BE2C (cell line): ENCODE measurements at regions not wholly inside any gene's neighbourhood (a gene's known extent, or its start where the extent isn't known, plus 50 kb on each side); places are given as distances from the start of the nearest gene placed in this dataset.

Experiments
- DNase-seq: peaks from one replicate; pipeline ENCODE4 v3.0.0-alpha.2; 2020
- H3K27me3 ChIP-seq: fragments of 250-450 bp; sonication (Bioruptor Pico); 2 replicates; pipeline ENCODE4 v1.5.1; 2020; ENCODE audit warnings: mild to moderate bottlenecking
- H3K36me3 ChIP-seq: fragments of 250-450 bp; sonication (Bioruptor Pico); 2 replicates; pipeline ENCODE4 v1.5.1; 2020; ENCODE audit warnings: mild to moderate bottlenecking
- H3K4me1 ChIP-seq: fragments of 250-450 bp; sonication (Bioruptor Pico); 2 replicates; pipeline ENCODE4 v1.5.1; 2020
- H3K4me3 ChIP-seq: 2 replicates; pipeline ENCODE4 v1.5.1; 2011; ENCODE audit warnings: low read depth, low read length
- H3K9me3 ChIP-seq: fragments of 250-450 bp; sonication (Bioruptor Pico); 2 replicates; pipeline ENCODE4 v1.5.1; 2020
- TF ChIP-seq, protein P1 (sequence below): IDR thresholded peaks from 2 replicates; pipeline ENCODE4 v1.5.1; 2012; ENCODE audit warnings: mild to moderate bottlenecking, low read depth, low read length

DNA sequence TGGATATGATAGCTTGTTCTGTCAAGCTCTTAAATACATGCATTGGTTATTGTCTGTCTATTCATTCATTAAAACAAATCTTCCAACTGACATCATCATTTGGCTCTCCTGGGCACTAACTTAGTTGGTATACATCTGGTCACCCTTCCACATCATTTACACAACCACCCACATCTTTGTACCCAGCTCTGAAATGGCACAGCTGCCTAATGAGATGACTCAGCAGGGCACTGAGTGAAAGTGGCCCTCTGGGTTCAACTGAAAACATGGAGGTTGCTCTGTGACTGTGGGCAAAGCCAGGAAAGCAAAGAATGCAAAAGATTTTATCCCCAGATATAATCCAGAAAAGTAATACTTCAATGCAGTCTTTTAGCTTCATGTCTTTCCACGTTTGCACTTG is 234.0 kb upstream of the MAP2 start:
- DNase-seq = no peak
- TF ChIP-seq, protein P1, sequence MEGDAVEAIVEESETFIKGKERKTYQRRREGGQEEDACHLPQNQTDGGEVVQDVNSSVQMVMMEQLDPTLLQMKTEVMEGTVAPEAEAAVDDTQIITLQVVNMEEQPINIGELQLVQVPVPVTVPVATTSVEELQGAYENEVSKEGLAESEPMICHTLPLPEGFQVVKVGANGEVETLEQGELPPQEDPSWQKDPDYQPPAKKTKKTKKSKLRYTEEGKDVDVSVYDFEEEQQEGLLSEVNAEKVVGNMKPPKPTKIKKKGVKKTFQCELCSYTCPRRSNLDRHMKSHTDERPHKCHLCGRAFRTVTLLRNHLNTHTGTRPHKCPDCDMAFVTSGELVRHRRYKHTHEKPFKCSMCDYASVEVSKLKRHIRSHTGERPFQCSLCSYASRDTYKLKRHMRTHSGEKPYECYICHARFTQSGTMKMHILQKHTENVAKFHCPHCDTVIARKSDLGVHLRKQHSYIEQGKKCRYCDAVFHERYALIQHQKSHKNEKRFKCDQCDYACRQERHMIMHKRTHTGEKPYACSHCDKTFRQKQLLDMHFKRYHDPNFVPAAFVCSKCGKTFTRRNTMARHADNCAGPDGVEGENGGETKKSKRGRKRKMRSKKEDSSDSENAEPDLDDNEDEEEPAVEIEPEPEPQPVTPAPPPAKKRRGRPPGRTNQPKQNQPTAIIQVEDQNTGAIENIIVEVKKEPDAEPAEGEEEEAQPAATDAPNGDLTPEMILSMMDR = no peak
- Histone ChIP-seq H3K36me3 (no peaks in the 10 kb centered on the region), H3K27me3 (no peaks in the 10 kb centered on the region), H3K9me3 (no peaks in the 10 kb centered on the region; the same call in 1 of the 2 replicates), H3K4me1 (no peaks in the 10 kb centered on the region), H3K4me3 (no peak overlapping the region)

DNA sequence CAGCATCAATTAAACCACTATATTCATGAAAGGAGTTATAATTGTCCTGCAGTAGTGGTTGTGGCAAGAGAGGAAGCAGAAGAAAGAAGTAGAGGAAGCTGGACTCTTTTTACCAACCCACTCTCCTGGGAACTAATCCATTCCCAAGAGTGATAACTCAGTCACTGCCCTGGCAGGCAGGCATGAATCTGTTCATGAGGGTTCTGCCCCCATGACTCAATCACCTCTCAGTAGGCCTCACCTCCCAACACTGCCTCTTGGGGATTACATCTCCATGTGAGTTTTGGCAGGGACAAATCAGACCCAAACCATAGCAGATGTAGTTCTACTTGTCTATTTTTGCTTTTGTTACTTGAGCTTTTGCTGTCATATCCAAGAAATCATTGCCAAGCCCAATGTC is 232.7 kb upstream of the MAP2 start:
- H3K4me3 ChIP-seq = no peak overlapping the region
- H3K27me3 ChIP-seq = no peaks in the 10 kb centered on the region
- peak; percentile 17 for DNase-seq
- TF ChIP-seq, protein P1 = no peak
- H3K4me1 ChIP-seq = no peaks in the 10 kb centered on the region
- no peaks in the 10 kb centered on the region; the same call in 1 of the 2 replicates for H3K9me3 ChIP-seq
- H3K36me3 ChIP-seq = no peaks in the 10 kb centered on the region

DNA sequence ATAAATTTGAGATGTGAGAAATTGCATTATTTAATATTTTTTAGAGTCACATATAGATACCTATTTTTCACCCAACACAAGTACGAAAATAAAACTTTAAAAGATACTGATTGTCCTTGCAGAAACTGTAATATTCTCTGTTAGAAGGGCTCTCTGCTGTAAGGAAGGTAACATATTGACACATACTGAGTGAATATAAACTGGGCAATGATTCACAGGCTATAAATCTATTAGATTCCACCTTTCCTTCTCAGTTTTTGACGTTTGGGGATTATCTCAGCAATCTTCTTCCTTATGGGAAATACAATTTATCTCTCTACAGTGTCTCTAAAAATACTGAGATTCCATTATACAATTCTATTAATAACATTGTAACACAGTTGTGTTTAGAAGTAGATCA is 229.1 kb upstream of the MAP2 start:
- Histone ChIP-seq H3K4me1 (no peaks in the 10 kb centered on the region), H3K36me3 (no peaks in the 10 kb centered on the region), H3K4me3 (no peak overlapping the region), H3K9me3 (no peaks in the 10 kb centered on the region; the same call in 1 of the 2 replicates), H3K27me3 (no peaks in the 10 kb centered on the region)
- TF ChIP-seq, protein P1 = no peak
- DNase-seq = no peak

DNA sequence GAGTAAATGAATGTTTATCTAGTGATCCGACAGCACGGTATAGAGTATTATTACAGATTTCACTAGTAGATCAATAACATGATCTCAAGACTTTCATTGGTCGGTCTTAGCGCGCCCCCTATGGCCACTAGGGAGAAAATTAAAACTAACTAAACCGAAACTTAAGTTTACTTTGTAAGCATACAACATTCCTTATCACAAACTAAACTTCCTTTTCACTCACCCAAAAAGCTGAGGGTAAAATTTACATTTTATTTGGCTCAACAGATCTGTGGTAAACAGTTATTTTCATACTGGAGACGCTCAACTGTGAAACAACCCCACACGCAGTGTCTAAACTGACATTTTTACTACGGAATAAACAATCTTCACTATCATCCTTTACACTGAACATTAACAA is 215.6 kb upstream of the MAP2 start:
- peak overlapping the region; percentile 72 for H3K4me3 ChIP-seq
- peak; percentile 67 for DNase-seq
- H3K36me3 ChIP-seq = no peaks in the 10 kb centered on the region

DNA sequence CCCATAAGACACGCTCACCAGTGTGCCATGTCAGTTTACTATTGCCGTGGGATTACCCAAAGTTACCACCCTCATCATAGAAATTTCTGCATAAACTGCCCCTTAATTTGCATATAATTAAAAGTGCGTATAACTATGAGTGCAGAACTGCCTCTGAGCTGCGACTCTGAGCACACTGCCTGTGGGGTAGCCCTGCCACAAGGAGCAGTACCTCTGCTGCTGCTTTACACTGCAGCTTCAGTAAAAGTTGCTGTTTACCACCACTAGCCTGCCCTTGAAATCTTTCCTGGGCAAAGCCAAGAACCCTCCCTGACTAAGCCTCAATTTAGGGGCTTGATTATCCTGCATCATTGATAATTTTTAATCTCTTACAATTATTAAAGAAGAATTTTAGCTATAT is 213.9 kb upstream of the MAP2 start:
- Histone ChIP-seq H3K4me3 (no peak overlapping the region; the same call in 1 of the 2 replicates), H3K9me3 (no peaks in the 10 kb centered on the region), H3K4me1 (no peaks in the 10 kb centered on the region; the same call in 1 of the 2 replicates), H3K27me3 (no peaks in the 10 kb centered on the region), H3K36me3 (no peaks in the 10 kb centered on the region)
- no peak for DNase-seq
- TF ChIP-seq, protein P1 = peak; percentile 12; the same call in 1 of the 2 replicates

More for the DNA sequence above, 215.6 kb upstream of the MAP2 start:
- no peaks in the 10 kb centered on the region for H3K27me3 ChIP-seq
- H3K4me1 ChIP-seq = peaks cover 4% of the 10 kb centered on the region; the same call in 1 of the 2 replicates
- TF ChIP-seq, protein P1 = peak; percentile 79
- no peaks in the 10 kb centered on the region for H3K9me3 ChIP-seq

DNA sequence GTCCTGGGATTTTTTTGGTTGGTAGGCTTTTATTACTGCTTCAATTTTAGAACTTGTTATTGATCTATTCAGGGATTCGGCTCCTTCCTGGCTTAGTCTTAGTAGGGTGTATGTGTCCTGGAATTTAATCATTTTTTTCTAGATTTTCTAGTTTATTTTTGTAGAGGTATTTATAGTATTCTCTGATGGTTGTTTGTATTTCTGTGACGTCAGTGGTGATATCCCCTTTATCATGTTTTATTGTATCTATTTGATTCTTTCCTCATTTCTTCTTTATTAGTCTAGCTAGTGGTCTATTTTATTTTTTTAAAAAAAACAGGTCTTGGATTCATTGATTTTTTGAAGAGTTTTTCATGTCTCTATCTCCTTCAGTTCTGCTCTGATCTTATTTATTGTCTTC is 193.3 kb upstream of the MAP2 start:
- no peaks in the 10 kb centered on the region for H3K4me1 ChIP-seq
- H3K4me3 ChIP-seq = no peak overlapping the region
- TF ChIP-seq, protein P1 = no peak
- H3K27me3 ChIP-seq = no peaks in the 10 kb centered on the region
- no peaks in the 10 kb centered on the region for H3K9me3 ChIP-seq
- no peaks in the 10 kb centered on the region for H3K36me3 ChIP-seq
- no peak for DNase-seq
